H1 (cell line): ENCODE measurements at regions not wholly inside any gene's neighbourhood (a gene's known extent, or its start where the extent isn't known, plus 50 kb on each side); places are given as distances from the start of the nearest gene placed in this dataset.

Experiments used
- CTCF ChIA-PET: fragments of 300-600 bp; sonication (Branson Sonifier 250); formaldehyde crosslinking; loops from one replicate; lab custom pipeline; 2021; ENCODE audit not compliant: partially characterized antibody; lab: Charles Lee
- POLR2A ChIA-PET: fragments of 300-600 bp; sonication (Branson Sonifier 250); formaldehyde crosslinking; loops from one replicate; lab custom pipeline; 2021; ENCODE audit warnings: inconsistent platforms; ENCODE audit not compliant: partially characterized antibody; lab: Charles Lee
- DNase-seq, 2 experiments: peaks; one replicate each; pipeline versions ENCODE4 v3.0.0 to v3.0.0-alpha.2; 2010 to 2022; ENCODE audit warnings: low spot score in 2 of 2, low read depth in 1 of 2, mixed read lengths in 1 of 2
- FAIRE-seq: peaks from 2 replicates; lab custom pipeline; 2011; peaks lifted over from hg19 to GRCh38; lab: Jason Lieb, UNC
- H2AFZ ChIP-seq: 2 replicates; pipeline ENCODE4 v1.8.1; 2012; ENCODE audit warnings: low read length, inconsistent platforms
- H2AK5ac ChIP-seq: 2 replicates; pipeline ENCODE4 v1.6.1; 2013; ENCODE audit warnings: low read depth, low read length
- H2BK120ac ChIP-seq: replicated peaks from 2 replicates; pipeline ENCODE3; 2013; ENCODE audit warnings: low read depth, low read length, inconsistent platforms
- H2BK12ac ChIP-seq: 2 replicates; pipeline ENCODE4 v1.6.1; 2013; ENCODE audit warnings: low read depth, low read length
- H2BK15ac ChIP-seq: 2 replicates; pipeline ENCODE4 v1.6.1; 2013; ENCODE audit warnings: low read length
- H2BK20ac ChIP-seq: 2 replicates; pipeline ENCODE4 v1.6.1; 2013; ENCODE audit warnings: low read length
- H2BK5ac ChIP-seq: 2 replicates; pipeline ENCODE4 v1.6.1; 2013; ENCODE audit warnings: low read depth, low read length
- H3K14ac ChIP-seq: 2 replicates; pipeline ENCODE4 v1.6.1; 2013; ENCODE audit warnings: inconsistent platforms; ENCODE audit not compliant: insufficient read length
- H3K18ac ChIP-seq: 2 replicates; pipeline ENCODE4 v1.6.1; 2013; ENCODE audit warnings: low read length; ENCODE audit errors: extremely low read depth
- H3K23ac ChIP-seq: 2 replicates; pipeline ENCODE4 v1.6.1; 2013; ENCODE audit warnings: inconsistent platforms; ENCODE audit not compliant: insufficient read length
- H3K23me2 ChIP-seq: 2 replicates; pipeline ENCODE4 v1.6.1; 2013; ENCODE audit warnings: low read depth, low read length
- H3K27ac ChIP-seq: 2 replicates; pipeline ENCODE4 v1.6.1; 2011; ENCODE audit warnings: low read depth, low read length, inconsistent platforms
- H3K27me3 ChIP-seq, 4 experiments: replicated peaks in 1 of 4; 1 replicate in 1 of 4; 2 replicates in 3 of 4; pipeline versions ENCODE4 v1.6.1 to v1.8.1; 2011 to 2013; ENCODE audit warnings: low read length in 3 of 4, mild to moderate bottlenecking in 3 of 4, inconsistent platforms in 2 of 4, mixed read lengths in 2 of 4, moderate library complexity in 1 of 4; ENCODE audit not compliant: control insufficient read depth in 3 of 4, insufficient read depth in 3 of 4; ENCODE audit errors: extremely low read depth in 1 of 4
- H3K36me3 ChIP-seq, 4 experiments: 2 replicates each; pipeline versions ENCODE4 v1.6.1 to v1.8.1; 2011 to 2013; ENCODE audit warnings: mild to moderate bottlenecking in 4 of 4, low read length in 3 of 4, moderate library complexity in 2 of 4, control low read depth in 1 of 4, inconsistent platforms in 1 of 4; ENCODE audit not compliant: insufficient read depth in 4 of 4, control insufficient read depth in 2 of 4
- H3K4ac ChIP-seq: replicated peaks from 2 replicates; pipeline ENCODE3; 2013; ENCODE audit warnings: low read length, low read depth, mixed read lengths, inconsistent platforms; ENCODE audit not compliant: insufficient read length
- H3K4me1 ChIP-seq, 4 experiments: replicated peaks in 1 of 4; 1 replicate in 1 of 4; 2 replicates in 3 of 4; pipeline versions ENCODE4 v1.6.1 to v1.8.1; 2011 to 2013; ENCODE audit warnings: low read length in 3 of 4, inconsistent platforms in 2 of 4, mixed read lengths in 1 of 4; ENCODE audit not compliant: insufficient read depth in 4 of 4, control insufficient read depth in 3 of 4
- H3K4me2 ChIP-seq, 2 experiments: 2 replicates each; pipeline versions ENCODE4 v1.6.1 to v1.8.1; 2011 to 2013; ENCODE audit warnings: low read depth in 2 of 2, low read length in 2 of 2, control low read depth in 1 of 2, inconsistent platforms in 1 of 2, mild to moderate bottlenecking in 1 of 2; ENCODE audit not compliant: insufficient read depth in 1 of 2
- H3K4me3 ChIP-seq, 4 experiments: fragments of 200-600, 300-600 bp in 1 of 4; sonication (generic), shearing (Covaris generic), sonication (Bioruptor Twin) in 1 of 4; 2 replicates each; pipeline versions ENCODE4 v1.5.1 to v1.8.1; 2011 to 2016; ENCODE audit warnings: low read length in 4 of 4, low read depth in 3 of 4, control low read depth in 2 of 4, inconsistent platforms in 2 of 4, mild to moderate bottlenecking in 2 of 4, mixed read lengths in 1 of 4, moderate library complexity in 1 of 4; ENCODE audit not compliant: insufficient read depth in 2 of 4; ENCODE audit errors: extremely low read depth in 1 of 4
- H3K56ac ChIP-seq: replicated peaks from 2 replicates; pipeline ENCODE3; 2013; ENCODE audit warnings: low read depth, mild to moderate bottlenecking, mixed read lengths, low read length, inconsistent platforms; ENCODE audit not compliant: insufficient read length
- H3K79me1 ChIP-seq: 2 replicates; pipeline ENCODE4 v1.6.1; 2013; ENCODE audit warnings: low read depth, low read length, control low read depth
- H3K79me2 ChIP-seq, 2 experiments: 2 replicates each; pipeline versions ENCODE4 v1.6.1 to v1.8.1; 2012 to 2013; ENCODE audit warnings: low read length in 2 of 2, mild to moderate bottlenecking in 2 of 2, inconsistent platforms in 1 of 2; ENCODE audit not compliant: insufficient read depth in 2 of 2, control insufficient read depth in 1 of 2
- H3K9ac ChIP-seq, 4 experiments: replicated peaks in 1 of 4; 1 replicate in 1 of 4; 2 replicates in 3 of 4; pipeline versions ENCODE4 v1.6.1 to v1.8.1; 2011 to 2013; ENCODE audit warnings: low read depth in 3 of 4, low read length in 3 of 4, control low read depth in 2 of 4, mild to moderate bottlenecking in 2 of 4, moderate library complexity in 2 of 4, inconsistent platforms in 1 of 4; ENCODE audit errors: extremely low read depth in 1 of 4
- H3K9me3 ChIP-seq, 2 experiments: 2 replicates each; pipeline versions ENCODE4 v1.6.1 to v1.8.1; 2012 to 2013; ENCODE audit warnings: mild to moderate bottlenecking in 2 of 2, moderate library complexity in 2 of 2, control low read depth in 1 of 2, inconsistent platforms in 1 of 2, low read depth in 1 of 2, low read length in 1 of 2, mixed read lengths in 1 of 2; ENCODE audit not compliant: insufficient read depth in 2 of 2
- H4K20me1 ChIP-seq, 2 experiments: replicated peaks in 1 of 2; 2 replicates each; pipeline versions ENCODE3 to v1.8.1; 2011 to 2013; ENCODE audit warnings: inconsistent platforms in 2 of 2, low read length in 2 of 2, mild to moderate bottlenecking in 1 of 2; ENCODE audit not compliant: insufficient read depth in 2 of 2, control insufficient read depth in 1 of 2
- H4K5ac ChIP-seq: 2 replicates; pipeline ENCODE4 v1.6.1; 2013; ENCODE audit warnings: low read length, low read depth, mixed read lengths, inconsistent platforms; ENCODE audit not compliant: insufficient read length
- H4K8ac ChIP-seq: 2 replicates; pipeline ENCODE4 v1.8.0; 2013; ENCODE audit warnings: mild to moderate bottlenecking, moderate library complexity, low read length, inconsistent platforms; ENCODE audit not compliant: insufficient read depth; ENCODE audit errors: extremely low read depth
- H4K91ac ChIP-seq: replicated peaks from 2 replicates; pipeline ENCODE3; 2013; ENCODE audit warnings: low read length, mixed read lengths, inconsistent platforms; ENCODE audit not compliant: insufficient read length
- BRCA1 ChIP-seq: IDR thresholded peaks from 2 replicates; pipeline ENCODE4 v1.6.1; 2012; ENCODE audit warnings: low read depth, low read length, improper control_type of control experiment
- CBX8 ChIP-seq: fragments of 300-800, 300-1000 bp; sonication (generic); IDR thresholded peaks from 2 replicates; pipeline ENCODE4 v1.7.1; 2016; ENCODE audit warnings: low read depth, low read length, borderline replicate concordance
- CTBP2 ChIP-seq: IDR thresholded peaks from 2 replicates; pipeline ENCODE4 v1.7.0; 2011; ENCODE audit warnings: borderline replicate concordance, mild to moderate bottlenecking, moderate library complexity, mixed read lengths, low read length; ENCODE audit not compliant: insufficient read depth, insufficient read length
- EP300 ChIP-seq, 2 experiments: IDR thresholded peaks; 1 replicate in 1 of 2; 2 replicates in 1 of 2; pipeline ENCODE4 v1.6.1; 2011 to 2012; ENCODE audit warnings: low read depth in 2 of 2, low read length in 2 of 2, mild to moderate bottlenecking in 2 of 2, borderline replicate concordance in 1 of 2, inconsistent platforms in 1 of 2, moderate library complexity in 1 of 2
- HDAC6 ChIP-seq: IDR thresholded peaks from one replicate; pipeline ENCODE4 v1.7.1; 2012; ENCODE audit warnings: low read depth, mild to moderate bottlenecking, inconsistent platforms, low read length, moderate library complexity
- KDM4A ChIP-seq: IDR thresholded peaks from one replicate; pipeline ENCODE4 v1.7.1; 2012; ENCODE audit warnings: low read depth, mild to moderate bottlenecking, moderate library complexity, low read length, inconsistent platforms; ENCODE audit not compliant: severe bottlenecking
- SIRT6 ChIP-seq: IDR thresholded peaks from one replicate; pipeline ENCODE4 v1.7.1; 2012; ENCODE audit warnings: low read length, inconsistent platforms
- ZNF274 ChIP-seq: IDR thresholded peaks from 2 replicates; pipeline ENCODE4 v1.7.0; 2012; ENCODE audit warnings: low read length, borderline replicate concordance; ENCODE audit errors: extremely low read depth
- WGBS, 2 experiments: shearing (Covaris generic) in 1 of 2; methylation state at CpG; one replicate each; pipeline versions ENCODE4 v1.1.6 to v1.1.7; 2013 to 2015; ENCODE audit warnings: low lambda C conversion rate in 2 of 2, mixed read lengths in 2 of 2, inconsistent platforms in 1 of 2, low coverage in 1 of 2, missing lambda C conversion rate in 1 of 2; ENCODE audit not compliant: insufficient replicate concordance in 2 of 2, insufficient coverage in 1 of 2, insufficient read length in 1 of 2; ENCODE audit errors: extremely low coverage in 1 of 2, missing lambda C conversion rate in 1 of 2; 5-methylcytosine and 5-hydroxymethylcytosine counted together
- TF ChIP-seq, protein P1 (sequence below): IDR thresholded peaks from 2 replicates; pipeline ENCODE4 v1.6.1; 2012; ENCODE audit warnings: inconsistent platforms
- TF ChIP-seq, protein P2 (sequence below): IDR thresholded peaks from 2 replicates; pipeline ENCODE4 v1.6.1; 2012; ENCODE audit warnings: inconsistent platforms
- TF ChIP-seq, protein P3 (sequence below): IDR thresholded peaks from 2 replicates; pipeline ENCODE4 v1.6.1; 2012; ENCODE audit warnings: low read length, inconsistent platforms

DNA sequence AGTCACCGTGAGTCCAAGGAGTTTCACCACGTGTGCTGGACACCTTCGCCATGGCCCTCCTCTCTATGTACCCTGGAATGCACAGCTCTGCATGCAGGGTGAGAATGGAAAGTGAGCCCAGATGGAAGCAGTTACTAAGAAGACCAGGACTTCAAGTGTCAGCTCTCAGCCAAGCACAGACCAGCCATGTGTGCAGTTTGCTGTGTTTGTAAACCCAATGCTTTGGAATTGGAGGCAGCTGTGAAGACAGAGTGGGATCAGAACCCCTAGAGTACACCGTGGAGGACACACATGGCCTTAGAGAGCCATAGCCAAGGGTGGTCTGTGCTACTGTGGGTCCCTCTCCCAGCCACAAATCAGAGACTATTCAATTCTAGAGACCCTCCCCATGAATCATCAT is 655.5 kb upstream of the ID2 start:
- Histone ChIP-seq H4K8ac (no peak overlapping the region), H3K79me2 (no peaks in the 10 kb centered on the region), H2AK5ac (no peak overlapping the region), H2BK5ac (no peak overlapping the region), H4K91ac (no peak overlapping the region), H3K27me3 (0 out of 7 replicates have a peak, but pooled peaks cover 0 to 1% (median 0%) of the 10 kb centered on the region in 4 experiments), H3K18ac (no peak overlapping the region), H3K4me2 (no peak overlapping the region), H3K4ac (no peak overlapping the region), H4K5ac (no peak overlapping the region), H2AFZ (no peak overlapping the region), H3K23ac (no peak overlapping the region), H3K56ac (no peak overlapping the region), H3K36me3 (no peaks in the 10 kb centered on the region), H2BK15ac (no peak overlapping the region), H4K20me1 (no peaks in the 10 kb centered on the region), H3K9me3 (peaks cover 0 to 4% of the 10 kb centered on the region in 2 experiments; a peak in 1 of 4 replicates), H3K4me1 (no peaks in the 10 kb centered on the region), H2BK120ac (no peak overlapping the region), H3K27ac (no peak overlapping the region), H3K9ac (no peak overlapping the region), H2BK12ac (no peak overlapping the region), H3K79me1 (no peaks in the 10 kb centered on the region), H3K14ac (no peak overlapping the region), H3K23me2 (no peaks in the 10 kb centered on the region), H2BK20ac (no peak overlapping the region), H3K4me3 (no peak overlapping the region)
- DNase-seq (no peak), FAIRE-seq (no peak)
- ChIA-PET CTCF (interaction anchor here (0.7 kb wide), 1 partner anchor 14 kb away, joined by 3 read pairs; no protein-coding TSS in a partner anchor), POLR2A (interaction anchor here (1.2 kb wide), 1 partner anchor 12 kb away, joined by 3 read pairs; no protein-coding TSS in a partner anchor)
- whole genome bisulfite sequencing, 2 experiments = 98% methylated on average over 4 of the region's 4 CpGs; no CpG with 5 or more reads in 1 of the 2 experiments
- TF ChIP-seq, protein P1, sequence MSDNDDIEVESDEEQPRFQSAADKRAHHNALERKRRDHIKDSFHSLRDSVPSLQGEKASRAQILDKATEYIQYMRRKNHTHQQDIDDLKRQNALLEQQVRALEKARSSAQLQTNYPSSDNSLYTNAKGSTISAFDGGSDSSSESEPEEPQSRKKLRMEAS = no peak
- TF ChIP-seq, protein P2, sequence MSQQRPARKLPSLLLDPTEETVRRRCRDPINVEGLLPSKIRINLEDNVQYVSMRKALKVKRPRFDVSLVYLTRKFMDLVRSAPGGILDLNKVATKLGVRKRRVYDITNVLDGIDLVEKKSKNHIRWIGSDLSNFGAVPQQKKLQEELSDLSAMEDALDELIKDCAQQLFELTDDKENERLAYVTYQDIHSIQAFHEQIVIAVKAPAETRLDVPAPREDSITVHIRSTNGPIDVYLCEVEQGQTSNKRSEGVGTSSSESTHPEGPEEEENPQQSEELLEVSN = no peak
- no peak for TF ChIP-seq CTBP2
- TF ChIP-seq SIRT6 = no peak
- TF ChIP-seq, protein P3, sequence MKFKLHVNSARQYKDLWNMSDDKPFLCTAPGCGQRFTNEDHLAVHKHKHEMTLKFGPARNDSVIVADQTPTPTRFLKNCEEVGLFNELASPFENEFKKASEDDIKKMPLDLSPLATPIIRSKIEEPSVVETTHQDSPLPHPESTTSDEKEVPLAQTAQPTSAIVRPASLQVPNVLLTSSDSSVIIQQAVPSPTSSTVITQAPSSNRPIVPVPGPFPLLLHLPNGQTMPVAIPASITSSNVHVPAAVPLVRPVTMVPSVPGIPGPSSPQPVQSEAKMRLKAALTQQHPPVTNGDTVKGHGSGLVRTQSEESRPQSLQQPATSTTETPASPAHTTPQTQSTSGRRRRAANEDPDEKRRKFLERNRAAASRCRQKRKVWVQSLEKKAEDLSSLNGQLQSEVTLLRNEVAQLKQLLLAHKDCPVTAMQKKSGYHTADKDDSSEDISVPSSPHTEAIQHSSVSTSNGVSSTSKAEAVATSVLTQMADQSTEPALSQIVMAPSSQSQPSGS = no peak
- no peak for TF ChIP-seq ZNF274
- TF ChIP-seq BRCA1 = no peak
- TF ChIP-seq CBX8 = no peak
- no peak for TF ChIP-seq HDAC6
- TF ChIP-seq KDM4A = no peak
- TF ChIP-seq EP300 (IDR thresholded peaks at IDR 0.05; ENCODE audit: borderline replicate concordance in 1 of 2, low read depth in 2 of 2, low read length in 2 of 2) = no peak
